ENCODE measurements at regions not wholly inside any gene's neighbourhood (a gene's known extent, or its start where the extent isn't known, plus 50 kb on each side); places are given as distances from the start of the nearest gene placed in this dataset.

DNA sequence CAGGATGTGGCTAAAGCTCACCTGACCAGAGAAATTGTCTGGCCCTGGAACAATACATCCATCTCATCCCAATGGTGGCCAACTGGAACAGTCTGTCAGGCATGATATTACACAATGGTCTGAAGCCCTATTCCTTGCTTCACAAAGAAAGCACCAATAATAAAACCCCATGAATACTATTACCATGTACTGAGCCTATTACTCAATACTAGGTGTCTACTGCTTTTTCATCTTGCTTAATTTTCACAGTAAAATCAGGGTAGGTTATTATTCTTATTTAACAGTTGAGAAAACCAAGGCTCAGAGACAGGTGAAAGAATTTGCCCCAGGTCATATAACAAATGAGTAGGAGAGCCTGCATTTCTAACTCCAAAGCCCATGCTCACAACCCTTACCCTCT lies 68.9 kb upstream of the CAPRIN1 start:
- TF ChIP-seq, protein P1, sequence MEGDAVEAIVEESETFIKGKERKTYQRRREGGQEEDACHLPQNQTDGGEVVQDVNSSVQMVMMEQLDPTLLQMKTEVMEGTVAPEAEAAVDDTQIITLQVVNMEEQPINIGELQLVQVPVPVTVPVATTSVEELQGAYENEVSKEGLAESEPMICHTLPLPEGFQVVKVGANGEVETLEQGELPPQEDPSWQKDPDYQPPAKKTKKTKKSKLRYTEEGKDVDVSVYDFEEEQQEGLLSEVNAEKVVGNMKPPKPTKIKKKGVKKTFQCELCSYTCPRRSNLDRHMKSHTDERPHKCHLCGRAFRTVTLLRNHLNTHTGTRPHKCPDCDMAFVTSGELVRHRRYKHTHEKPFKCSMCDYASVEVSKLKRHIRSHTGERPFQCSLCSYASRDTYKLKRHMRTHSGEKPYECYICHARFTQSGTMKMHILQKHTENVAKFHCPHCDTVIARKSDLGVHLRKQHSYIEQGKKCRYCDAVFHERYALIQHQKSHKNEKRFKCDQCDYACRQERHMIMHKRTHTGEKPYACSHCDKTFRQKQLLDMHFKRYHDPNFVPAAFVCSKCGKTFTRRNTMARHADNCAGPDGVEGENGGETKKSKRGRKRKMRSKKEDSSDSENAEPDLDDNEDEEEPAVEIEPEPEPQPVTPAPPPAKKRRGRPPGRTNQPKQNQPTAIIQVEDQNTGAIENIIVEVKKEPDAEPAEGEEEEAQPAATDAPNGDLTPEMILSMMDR (conservative IDR thresholded peaks at IDR 0.05): no peak
- TF ChIP-seq ZFX (IDR thresholded peaks at IDR 0.05): no peak

All from C4-2B (cell line).